SK-N-SH treated with all-trans-retinoic acid at 6 μM for 48 hours (cell line): ENCODE measurements at regions not wholly inside any gene's neighbourhood (a gene's known extent, or its start where the extent isn't known, plus 50 kb on each side); places are given as distances from the start of the nearest gene placed in this dataset.

Experiments used
- ATAC-seq: fragments of 200-7000 bp; cut with Tn5 transposase; 3 replicates; pipeline ENCODE4 v1.9.1; 2020; ENCODE audit warnings: mild to moderate bottlenecking, moderate library complexity
- ARNTL ChIP-seq: fragments of 450-650 bp; formaldehyde crosslinking; IDR thresholded peaks from 2 replicates; pipeline ENCODE4 v1.5.0; 2020; ENCODE audit warnings: low read depth, mild to moderate bottlenecking, moderate library complexity, borderline replicate concordance
- BACH2 ChIP-seq: fragments of 250-450 bp; sonication (Bioruptor Pico); IDR thresholded peaks from 2 replicates; pipeline ENCODE4 v1.9.0; 2021; ENCODE audit warnings: mild to moderate bottlenecking, borderline replicate concordance
- CREB5 ChIP-seq: fragments of 250-450 bp; sonication (Bioruptor Pico); IDR thresholded peaks from 2 replicates; pipeline ENCODE4 v1.5.1; 2020; ENCODE audit warnings: low read depth, mild to moderate bottlenecking, moderate library complexity
- CSDC2 ChIP-seq: fragments of 250-450 bp; sonication (Bioruptor Pico); IDR thresholded peaks from 2 replicates; pipeline ENCODE4 v1.5.0; 2020; ENCODE audit warnings: mild to moderate bottlenecking, moderate library complexity
- CSRNP3 ChIP-seq: fragments of 250-450 bp; sonication (Bioruptor Pico); IDR thresholded peaks from 2 replicates; pipeline ENCODE4 v1.5.1; 2021; ENCODE audit warnings: mild to moderate bottlenecking, moderate library complexity
- ESRRG ChIP-seq: fragments of 250-450 bp; sonication (Bioruptor Pico); IDR thresholded peaks from 2 replicates; pipeline ENCODE4 v1.6.1; 2021; ENCODE audit warnings: mild to moderate bottlenecking
- GLIS3 ChIP-seq: fragments of 250-450 bp; sonication (Bioruptor Pico); IDR thresholded peaks from 2 replicates; pipeline ENCODE4 v1.5.0; 2020; ENCODE audit warnings: mild to moderate bottlenecking, moderate library complexity
- OSR1 ChIP-seq: fragments of 250-450 bp; sonication (Bioruptor Pico); IDR thresholded peaks from 2 replicates; pipeline ENCODE4 v1.8.0; 2022; ENCODE audit warnings: moderate library complexity, mild to moderate bottlenecking, inconsistent platforms
- PATZ1 ChIP-seq: fragments of 250-450 bp; sonication (Bioruptor Pico); IDR thresholded peaks from 2 replicates; pipeline ENCODE4 v1.8.0; 2020; ENCODE audit warnings: mild to moderate bottlenecking, moderate library complexity, borderline replicate concordance
- POU6F1 ChIP-seq: fragments of 250-450 bp; sonication (Bioruptor Pico); IDR thresholded peaks from 2 replicates; pipeline ENCODE4 v1.8.0; 2021; ENCODE audit warnings: low read depth, mild to moderate bottlenecking, moderate library complexity, borderline replicate concordance
- PPARA ChIP-seq: fragments of 250-450 bp; sonication (Bioruptor Pico); IDR thresholded peaks from 2 replicates; pipeline ENCODE4 v1.5.0; 2020; ENCODE audit warnings: mild to moderate bottlenecking, borderline replicate concordance
- RARB ChIP-seq: fragments of 250-450 bp; sonication (Bioruptor Pico); IDR thresholded peaks from 2 replicates; pipeline ENCODE4 v1.8.0; 2021; ENCODE audit warnings: mild to moderate bottlenecking, moderate library complexity
- SNAI2 ChIP-seq: fragments of 250-450 bp; sonication (Bioruptor Pico); IDR thresholded peaks from 2 replicates; pipeline ENCODE4 v1.5.0; 2020; ENCODE audit warnings: mild to moderate bottlenecking, moderate library complexity
- TCF4 ChIP-seq: fragments of 250-450 bp; sonication (Bioruptor Pico); IDR thresholded peaks from 2 replicates; pipeline ENCODE4 v1.8.0; 2021; ENCODE audit warnings: mild to moderate bottlenecking, moderate library complexity, borderline replicate concordance
- TOX ChIP-seq: fragments of 250-450 bp; sonication (Bioruptor Pico); IDR thresholded peaks from 2 replicates; pipeline ENCODE4 v1.8.0; 2021; ENCODE audit warnings: mild to moderate bottlenecking, moderate library complexity, borderline replicate concordance
- TSHZ2 ChIP-seq: fragments of 250-450 bp; sonication (Bioruptor Pico); IDR thresholded peaks from 2 replicates; pipeline ENCODE4 v1.5.0; 2020; ENCODE audit warnings: mild to moderate bottlenecking, moderate library complexity
- ZC3H10 ChIP-seq: fragments of 250-450 bp; sonication (Bioruptor Pico); IDR thresholded peaks from 2 replicates; pipeline ENCODE4 v1.5.1; 2021; ENCODE audit warnings: mild to moderate bottlenecking, moderate library complexity
- ZFP3 ChIP-seq: fragments of 250-450 bp; sonication (Bioruptor Pico); IDR thresholded peaks from 2 replicates; pipeline ENCODE4 v1.5.0; 2020; ENCODE audit warnings: mild to moderate bottlenecking, moderate library complexity
- ZFP30 ChIP-seq: fragments of 450-650 bp; formaldehyde crosslinking; IDR thresholded peaks from 2 replicates; pipeline ENCODE4 v1.5.0; 2022; ENCODE audit warnings: mild to moderate bottlenecking, moderate library complexity
- ZNF565 ChIP-seq: fragments of 450-650 bp; formaldehyde crosslinking; conservative IDR thresholded peaks from 2 replicates; pipeline ENCODE4 v1.5.0; 2020; ENCODE audit warnings: low read depth, mild to moderate bottlenecking, moderate library complexity
- ZNF70 ChIP-seq: fragments of 450-650 bp; formaldehyde crosslinking; IDR thresholded peaks from 2 replicates; pipeline ENCODE4 v1.5.0; 2020; ENCODE audit warnings: mild to moderate bottlenecking, moderate library complexity
- ZNF8 ChIP-seq: fragments of 450-650 bp; formaldehyde crosslinking; IDR thresholded peaks from 2 replicates; pipeline ENCODE4 v1.5.0; 2020; ENCODE audit warnings: mild to moderate bottlenecking, moderate library complexity

GRCh38 chr3:176941689-176942088, 255.6 kb downstream of the TBL1XR1 start:
- no peak for ATAC-seq
- TF ChIP-seq ZNF8 (no peak), CREB5 (CRISPR knock-in tag) (no peak), PATZ1 (CRISPR knock-in tag) (no peak), ZC3H10 (CRISPR knock-in tag) (no peak), TCF4 (CRISPR knock-in tag) (no peak), ZFP3 (CRISPR knock-in tag) (no peak), RARB (CRISPR knock-in tag) (no peak), BACH2 (CRISPR knock-in tag) (no peak), CSDC2 (CRISPR knock-in tag) (no peak), PPARA (CRISPR knock-in tag) (no peak), GLIS3 (CRISPR knock-in tag) (no peak), ESRRG (CRISPR knock-in tag) (no peak)

GRCh38 chr3:176939022-176939817, 258.1 kb downstream of the TBL1XR1 start:
- ATAC-seq, result peak; percentile 99
- TF ChIP-seq TSHZ2 (CRISPR knock-in tag), result no peak
- no peak for TF ChIP-seq CSRNP3 (CRISPR knock-in tag)
- TF ChIP-seq POU6F1 (CRISPR knock-in tag), result no peak
- TF ChIP-seq SNAI2 (CRISPR knock-in tag), result no peak
- no peak for TF ChIP-seq PPARA (CRISPR knock-in tag)
- no peak for TF ChIP-seq TOX (CRISPR knock-in tag)
- no peak for TF ChIP-seq GLIS3 (CRISPR knock-in tag)
- no peak for TF ChIP-seq ZNF565
- TF ChIP-seq ZNF70 (CRISPR knock-in tag), result no peak
- no peak for TF ChIP-seq ZFP30
- no peak for TF ChIP-seq ESRRG (CRISPR knock-in tag)
- no peak for TF ChIP-seq BACH2 (CRISPR knock-in tag)
- TF ChIP-seq ZC3H10 (CRISPR knock-in tag), result no peak
- no peak for TF ChIP-seq ZNF8
- TF ChIP-seq OSR1 (CRISPR knock-in tag), result no peak
- no peak for TF ChIP-seq CSDC2 (CRISPR knock-in tag)
- TF ChIP-seq CREB5 (CRISPR knock-in tag), result no peak
- TF ChIP-seq ARNTL, result no peak
- TF ChIP-seq TCF4 (CRISPR knock-in tag), result no peak
